Neuronal stem cell (in vitro differentiated cells): ENCODE measurements at regions not wholly inside any gene's neighbourhood (a gene's known extent, or its start where the extent isn't known, plus 50 kb on each side); places are given as distances from the start of the nearest gene placed in this dataset.

Experiments
- DNase-seq: peaks from one replicate; pipeline ENCODE4 v3.0.0-alpha.2; 2013; ENCODE audit warnings: low spot score
- H2AFZ ChIP-seq: one replicate; pipeline ENCODE4 v1.6.1; 2013; ENCODE audit warnings: mild to moderate bottlenecking, low read length, inconsistent platforms
- H2AK5ac ChIP-seq: 2 replicates; pipeline ENCODE4 v1.6.1; 2013; ENCODE audit warnings: low read depth, mild to moderate bottlenecking, inconsistent platforms, low read length, moderate library complexity, mixed read lengths
- H2BK120ac ChIP-seq: 2 replicates; pipeline ENCODE4 v1.6.1; 2013; ENCODE audit warnings: low read depth, mild to moderate bottlenecking, inconsistent platforms, low read length, moderate library complexity, mixed read lengths
- H2BK12ac ChIP-seq: one replicate; pipeline ENCODE4 v1.6.1; 2013; ENCODE audit warnings: low read length, inconsistent platforms
- H2BK15ac ChIP-seq: 2 replicates; pipeline ENCODE4 v1.6.1; 2013; ENCODE audit warnings: mild to moderate bottlenecking, low read length, inconsistent platforms, mixed read lengths
- H2BK5ac ChIP-seq: one replicate; pipeline ENCODE4 v1.6.1; 2013; ENCODE audit warnings: inconsistent platforms, mild to moderate bottlenecking, low read length, moderate library complexity
- H3K14ac ChIP-seq: one replicate; pipeline ENCODE4 v1.6.1; 2013; ENCODE audit warnings: low read length, inconsistent platforms
- H3K18ac ChIP-seq: 2 replicates; pipeline ENCODE4 v1.6.1; 2013; ENCODE audit warnings: low read length, inconsistent platforms
- H3K23ac ChIP-seq: 2 replicates; pipeline ENCODE4 v1.6.1; 2013; ENCODE audit warnings: low read depth, mild to moderate bottlenecking, mixed read lengths, low read length, inconsistent platforms; ENCODE audit not compliant: poor library complexity
- H3K27ac ChIP-seq: replicated peaks from 3 replicates; pipeline ENCODE4 v1.5.1; 2013; ENCODE audit warnings: low read length, inconsistent platforms
- H3K27me3 ChIP-seq, 3 experiments: 2 replicates each; pipeline ENCODE4 v1.6.1; 2013; ENCODE audit warnings: low read length in 3 of 3, mild to moderate bottlenecking in 2 of 3, inconsistent platforms in 1 of 3, low read depth in 1 of 3, mixed read lengths in 1 of 3, moderate library complexity in 1 of 3; ENCODE audit not compliant: control insufficient read depth in 3 of 3, insufficient read depth in 3 of 3
- H3K36me3 ChIP-seq, 2 donors: replicated peaks in 1 of 2; 2 replicates each; pipeline ENCODE4 v1.6.1; 2013; ENCODE audit warnings: low read length in 2 of 2; ENCODE audit not compliant: control insufficient read depth in 2 of 2, insufficient read depth in 2 of 2
- H3K4ac ChIP-seq: 2 replicates; pipeline ENCODE4 v1.6.1; 2013; ENCODE audit warnings: inconsistent platforms, mild to moderate bottlenecking, low read length, moderate library complexity
- H3K4me1 ChIP-seq, 2 donors: 1 replicate in 1 of 2; 2 replicates in 1 of 2; pipeline ENCODE4 v1.6.1; 2013; ENCODE audit warnings: low read length in 2 of 2, low read depth in 1 of 2; ENCODE audit not compliant: control insufficient read depth in 2 of 2, insufficient read depth in 1 of 2
- H3K4me2 ChIP-seq: one replicate; pipeline ENCODE4 v1.6.1; 2013; ENCODE audit warnings: mild to moderate bottlenecking, low read length, inconsistent platforms; ENCODE audit not compliant: insufficient read depth, poor library complexity, severe bottlenecking
- H3K4me3 ChIP-seq, 2 donors: 2 replicates each; pipeline ENCODE4 v1.5.1; 2013; ENCODE audit warnings: low read length in 2 of 2, mild to moderate bottlenecking in 2 of 2, inconsistent platforms in 1 of 2, moderate library complexity in 1 of 2
- H3K79me1 ChIP-seq: one replicate; pipeline ENCODE4 v1.6.1; 2013; ENCODE audit warnings: low read depth, mild to moderate bottlenecking, inconsistent platforms, low read length, moderate library complexity
- H3K9ac ChIP-seq: one replicate; pipeline ENCODE4 v1.6.1; 2013; ENCODE audit warnings: mild to moderate bottlenecking, low read depth, low read length, inconsistent platforms; ENCODE audit not compliant: poor library complexity
- H3K9me3 ChIP-seq, 2 donors: replicated peaks in 1 of 2; 2 replicates each; pipeline versions ENCODE3 to v1.6.1; 2013; ENCODE audit warnings: low read length in 2 of 2, mild to moderate bottlenecking in 2 of 2, inconsistent platforms in 1 of 2, low read depth in 1 of 2, mixed read lengths in 1 of 2, moderate library complexity in 1 of 2; ENCODE audit not compliant: control insufficient read depth in 2 of 2, insufficient read depth in 1 of 2
- H4K8ac ChIP-seq: one replicate; pipeline ENCODE4 v1.6.1; 2013; ENCODE audit warnings: low read depth, mild to moderate bottlenecking, inconsistent platforms, low read length, moderate library complexity
- H4K91ac ChIP-seq: one replicate; pipeline ENCODE4 v1.6.1; 2013; ENCODE audit warnings: low read length, low read depth, mild to moderate bottlenecking, inconsistent platforms; ENCODE audit not compliant: poor library complexity
- WGBS, 2 donors: extraction: QIAGEN DNeasy Blood & Tissue Kit; methylation state at CpG; one replicate each; pipeline ENCODE4 v1.1.7; 2013; ENCODE audit warnings: missing lambda C conversion rate in 2 of 2, mixed read lengths in 1 of 2; ENCODE audit not compliant: insufficient read length in 2 of 2, insufficient replicate concordance in 1 of 2; ENCODE audit errors: extremely low coverage in 2 of 2; 5-methylcytosine and 5-hydroxymethylcytosine counted together

DNA sequence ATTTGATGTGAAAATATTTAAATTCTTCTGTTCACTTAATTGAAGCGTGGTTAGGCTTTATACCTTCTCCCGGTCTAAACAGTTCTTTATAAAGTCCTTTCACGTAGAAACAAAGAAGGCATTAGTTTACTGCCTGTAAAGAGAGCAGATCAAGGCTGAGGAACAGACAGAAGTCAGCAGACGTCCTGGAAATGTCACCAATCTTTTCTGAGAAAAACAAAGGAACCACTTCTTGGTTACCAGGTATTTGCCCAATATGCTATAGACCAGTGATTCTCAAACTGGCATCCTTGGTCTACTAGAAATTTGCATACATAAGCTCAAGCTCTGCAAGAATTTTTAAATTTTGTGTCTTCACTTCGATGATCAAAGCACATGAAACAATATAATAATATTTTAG is 89.2 kb upstream of the STK17B start:
- Histone ChIP-seq H2BK120ac (no peak overlapping the region), H3K4me1 (peaks cover 0 to 2% of the 10 kb centered on the region in 2 donors), H3K18ac (no peak overlapping the region), H3K9me3 (no peaks in the 10 kb centered on the region), H3K27ac (no peak overlapping the region), H2BK5ac (no peak overlapping the region), H4K8ac (no peak overlapping the region), H2BK15ac (no peak overlapping the region), H3K4me3 (no peak overlapping the region), H4K91ac (no peak overlapping the region), H3K79me1 (no peaks in the 10 kb centered on the region), H3K23ac (no peak overlapping the region), H2AK5ac (no peak overlapping the region), H2BK12ac (no peak overlapping the region), H2AFZ (no peak overlapping the region), H3K14ac (no peak overlapping the region), H3K4me2 (no peak overlapping the region), H3K27me3 (no peaks in the 10 kb centered on the region), H3K9ac (no peak overlapping the region), H3K4ac (no peak overlapping the region), H3K36me3 (no peaks in the 10 kb centered on the region)
- DNase-seq: no peak
- no CpG with 5 or more reads among the region's 5 CpGs for WGBS, 2 donors

DNA sequence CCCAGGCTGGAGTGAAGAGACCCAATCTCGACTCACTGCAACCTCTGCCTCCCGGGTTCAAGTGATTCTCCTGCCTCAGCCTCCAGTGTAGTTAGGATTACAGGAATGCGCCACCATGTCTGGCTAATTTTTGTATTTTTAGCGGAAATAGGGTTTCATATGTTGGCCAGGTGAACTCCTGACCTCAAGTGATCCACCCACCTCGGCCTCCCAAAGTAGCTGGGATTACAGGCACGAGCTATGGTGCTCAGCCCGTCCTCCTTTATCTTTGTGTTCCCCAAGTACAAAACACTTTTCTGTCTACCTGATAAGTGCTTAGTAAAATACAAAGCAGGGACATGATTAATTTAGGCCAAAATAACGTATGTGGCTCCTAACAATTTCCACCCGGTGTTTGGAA is 91.2 kb upstream of the STK17B start:
- no peak overlapping the region for H3K9ac ChIP-seq
- H3K4me2 ChIP-seq: no peak overlapping the region
- H3K36me3 ChIP-seq: no peaks in the 10 kb centered on the region
- H3K27me3 ChIP-seq: peaks cover 0 to 2% (median 0%) of the 10 kb centered on the region in 3 experiments
- no peak overlapping the region for H4K8ac ChIP-seq
- H2BK15ac ChIP-seq: no peak overlapping the region
- H2BK5ac ChIP-seq: no peak overlapping the region
- no peak overlapping the region for H3K4me3 ChIP-seq
- H2AFZ ChIP-seq: no peak overlapping the region
- H3K27ac ChIP-seq: no peak overlapping the region
- WGBS, 2 donors: no CpG with 5 or more reads among the region's 9 CpGs
- no peak overlapping the region for H4K91ac ChIP-seq
- no peak for DNase-seq
- no peak overlapping the region for H3K23ac ChIP-seq
- peaks cover 0 to 2% of the 10 kb centered on the region in 2 donors for H3K4me1 ChIP-seq
- no peak overlapping the region for H2AK5ac ChIP-seq
- no peak overlapping the region for H2BK120ac ChIP-seq
- no peak overlapping the region for H2BK12ac ChIP-seq
- no peak overlapping the region for H3K14ac ChIP-seq
- H3K18ac ChIP-seq: no peak overlapping the region
- no peaks in the 10 kb centered on the region for H3K9me3 ChIP-seq
- no peaks in the 10 kb centered on the region for H3K79me1 ChIP-seq
- no peak overlapping the region for H3K4ac ChIP-seq

- Histone ChIP-seq H3K36me3 (no peaks in the 10 kb centered on the region), H3K18ac (no peak overlapping the region), H4K91ac (no peak overlapping the region), H2BK120ac (no peak overlapping the region), H3K4me2 (no peak overlapping the region), H3K4me1 (peaks cover 0 to 2% of the 10 kb centered on the region in 2 donors), H2AFZ (no peak overlapping the region), H3K79me1 (no peaks in the 10 kb centered on the region), H2BK5ac (no peak overlapping the region), H3K27ac (no peak overlapping the region), H2AK5ac (no peak overlapping the region), H3K9ac (no peak overlapping the region), H3K9me3 (no peaks in the 10 kb centered on the region), H3K4ac (no peak overlapping the region), H3K27me3 (peaks cover 0 to 2% (median 0%) of the 10 kb centered on the region in 3 experiments), H2BK15ac (no peak overlapping the region), H2BK12ac (no peak overlapping the region), H3K4me3 (no peak overlapping the region), H4K8ac (no peak overlapping the region), H3K23ac (no peak overlapping the region), H3K14ac (no peak overlapping the region)
- DNase-seq: no peak
- no CpG with 5 or more reads among the region's 8 CpGs for WGBS, 2 donors
Observed at GRCh38 chr2:196263181-196263747, 91.9 kb upstream of the STK17B start.

GRCh38 chr2:196266351-196266750 is 95.0 kb upstream of the STK17B start:
- Histone ChIP-seq H3K4me2 (no peak overlapping the region), H2BK5ac (no peak overlapping the region), H3K4ac (no peak overlapping the region), H3K23ac (no peak overlapping the region), H3K14ac (no peak overlapping the region), H3K18ac (no peak overlapping the region), H2BK120ac (no peak overlapping the region), H4K8ac (no peak overlapping the region), H2BK15ac (no peak overlapping the region), H3K9me3 (no peaks in the 10 kb centered on the region), H3K27ac (no peak overlapping the region), H3K4me3 (no peak overlapping the region), H3K4me1 (no peaks in the 10 kb centered on the region), H3K79me1 (no peaks in the 10 kb centered on the region), H2AFZ (no peak overlapping the region), H3K9ac (no peak overlapping the region), H4K91ac (no peak overlapping the region), H3K36me3 (no peaks in the 10 kb centered on the region), H2BK12ac (no peak overlapping the region), H2AK5ac (no peak overlapping the region), H3K27me3 (peaks cover 0 to 2% (median 0%) of the 10 kb centered on the region in 3 experiments)
- no peak for DNase-seq
